ENCODE measurements at regions not wholly inside any gene's neighbourhood (a gene's known extent, or its start where the extent isn't known, plus 50 kb on each side); places are given as distances from the start of the nearest gene placed in this dataset.
"Not testable (repeated sequence)": the region's sequence is repeated elsewhere in the genome, so short reads cannot be mapped to it uniquely, and the experiment has no call there.

DNA sequence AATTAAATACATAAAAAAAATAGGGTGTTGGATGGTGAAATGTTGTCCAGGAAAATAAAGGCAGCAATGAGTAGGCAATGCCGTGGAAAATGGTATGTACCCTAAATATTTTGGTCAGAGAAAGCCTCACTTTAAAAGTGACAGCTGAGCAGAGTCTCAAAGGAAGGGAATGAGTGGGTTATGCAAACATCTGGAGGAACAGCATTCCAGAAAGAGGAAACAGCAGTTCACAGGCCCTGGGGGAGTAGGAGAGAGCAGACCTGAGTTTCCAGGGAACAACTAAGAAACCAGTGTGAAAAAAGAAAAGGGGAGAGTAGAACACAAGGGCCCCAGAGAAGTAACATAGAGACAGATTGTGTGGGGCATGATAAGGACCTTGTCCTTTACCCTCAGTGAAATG is 230.0 kb upstream of the CNTN3 start:
- no peak for DNase-seq
- in situ Hi-C loops (cut with HindIII; ENCODE audit: low pct_ligation_motif_present, low pct_unique_long_range_greater_than_20kb, low sequenced_read_pairs), result no loop called here

DNA sequence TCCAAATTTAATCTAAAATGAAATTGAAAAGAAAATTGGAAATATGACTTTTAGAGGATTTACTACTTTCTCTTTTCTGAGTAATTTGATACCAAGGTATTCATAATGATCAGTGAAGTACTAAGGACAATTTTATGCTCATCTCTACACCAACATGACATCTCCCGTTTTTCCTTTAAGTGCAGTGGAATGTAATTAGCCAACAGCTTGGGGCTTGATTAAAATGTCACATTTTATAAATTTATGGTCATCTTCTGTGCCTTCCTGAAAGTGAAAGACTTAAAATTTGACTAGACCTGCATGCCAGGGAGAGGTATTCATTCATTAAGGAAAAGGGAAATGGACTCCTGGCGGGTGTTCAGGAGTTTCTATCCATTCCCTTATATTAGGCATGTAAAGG is 228.2 kb upstream of the CNTN3 start:
- in situ Hi-C loops (cut with HindIII; ENCODE audit: low pct_ligation_motif_present, low pct_unique_long_range_greater_than_20kb, low sequenced_read_pairs), result no loop called here
- no peak for DNase-seq

DNA sequence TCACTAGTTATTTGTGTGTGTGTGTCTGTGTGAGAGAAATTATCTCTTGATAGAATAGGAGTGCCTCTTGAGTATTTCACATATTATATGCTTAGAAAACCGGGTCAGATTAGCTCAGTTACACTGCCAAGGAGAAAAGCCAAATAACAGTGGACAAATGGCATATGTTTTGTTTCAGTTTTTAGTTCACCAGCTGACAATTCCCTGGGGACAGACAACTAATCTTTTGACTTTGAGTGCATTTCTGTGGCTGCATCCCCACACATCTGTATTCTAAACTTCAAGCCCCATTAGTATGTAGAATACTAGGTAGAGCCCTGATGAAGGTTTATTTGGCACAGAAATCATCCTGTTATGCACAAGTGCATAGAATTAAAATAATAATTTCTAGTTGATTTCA is 227.7 kb upstream of the CNTN3 start:
- no peak for DNase-seq
- in situ Hi-C loops (cut with HindIII; ENCODE audit: low pct_ligation_motif_present, low pct_unique_long_range_greater_than_20kb, low sequenced_read_pairs), result no loop called here

DNA sequence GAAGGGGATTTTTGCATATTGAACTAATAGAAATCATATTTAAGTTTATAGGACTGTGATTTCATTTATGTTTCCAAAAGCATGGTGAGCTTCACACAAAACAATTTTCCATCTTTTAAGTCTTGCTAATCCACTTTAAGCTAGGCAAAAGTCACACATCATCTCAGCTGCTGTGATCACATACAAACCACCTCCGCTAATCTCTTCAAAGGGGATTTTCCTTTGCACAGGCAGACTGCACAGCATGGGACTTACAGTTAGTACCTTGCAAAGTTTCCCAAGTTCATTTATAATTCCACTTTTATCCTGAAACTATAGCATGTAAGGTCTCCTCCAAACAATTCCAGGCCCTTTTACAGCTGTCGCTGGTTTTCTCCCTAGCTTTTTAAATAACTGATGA is 225.1 kb upstream of the CNTN3 start:
- in situ Hi-C loops (cut with HindIII; ENCODE audit: low pct_ligation_motif_present, low pct_unique_long_range_greater_than_20kb, low sequenced_read_pairs), result no loop called here
- no peak for DNase-seq

DNA sequence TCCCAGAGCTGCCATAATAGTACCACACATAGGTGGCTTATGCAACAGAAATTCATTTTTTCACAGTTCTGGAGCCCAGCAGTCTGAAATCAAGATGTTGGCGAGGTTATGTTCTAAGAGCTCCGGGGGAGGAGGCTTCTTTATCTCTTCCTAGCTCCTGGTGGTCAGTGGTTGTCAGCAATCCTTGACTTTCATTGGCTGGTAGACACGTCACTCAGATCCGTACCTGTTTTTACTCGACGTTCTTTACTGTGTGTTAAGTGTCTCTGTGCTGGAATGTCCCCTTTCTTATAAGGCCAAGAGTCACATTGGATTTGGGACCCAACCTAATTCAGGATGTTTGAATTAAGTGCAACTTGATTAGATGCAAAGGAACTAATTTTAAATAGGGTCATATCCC is 218.5 kb upstream of the CNTN3 start:
- DNase-seq, result no peak
- in situ Hi-C loops (cut with HindIII; ENCODE audit: low pct_ligation_motif_present, low pct_unique_long_range_greater_than_20kb, low sequenced_read_pairs), result no loop called here

DNA sequence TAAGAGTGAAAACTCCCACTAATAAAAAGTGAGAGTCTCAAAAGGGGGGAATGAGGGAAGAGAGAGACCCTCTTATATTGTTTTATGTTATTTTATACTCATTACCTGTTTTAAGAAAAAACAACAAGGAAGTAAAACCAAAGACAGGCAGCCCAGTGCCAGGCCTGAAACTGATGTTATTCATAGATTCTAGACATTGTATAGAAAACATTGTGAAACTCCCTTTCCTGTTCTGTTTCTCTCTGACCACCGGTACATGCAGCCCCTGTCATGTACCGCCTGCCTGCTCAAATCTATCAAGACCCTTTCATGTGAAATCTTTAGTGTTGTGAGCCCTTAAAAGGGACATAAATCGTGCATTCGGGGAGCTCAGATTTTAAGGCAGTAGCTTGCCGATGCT is 216.4 kb upstream of the CNTN3 start:
- DNase-seq; in situ Hi-C loops (cut with HindIII; ENCODE audit: low pct_ligation_motif_present, low pct_unique_long_range_greater_than_20kb, low sequenced_read_pairs): not testable (repeated sequence)

DNA sequence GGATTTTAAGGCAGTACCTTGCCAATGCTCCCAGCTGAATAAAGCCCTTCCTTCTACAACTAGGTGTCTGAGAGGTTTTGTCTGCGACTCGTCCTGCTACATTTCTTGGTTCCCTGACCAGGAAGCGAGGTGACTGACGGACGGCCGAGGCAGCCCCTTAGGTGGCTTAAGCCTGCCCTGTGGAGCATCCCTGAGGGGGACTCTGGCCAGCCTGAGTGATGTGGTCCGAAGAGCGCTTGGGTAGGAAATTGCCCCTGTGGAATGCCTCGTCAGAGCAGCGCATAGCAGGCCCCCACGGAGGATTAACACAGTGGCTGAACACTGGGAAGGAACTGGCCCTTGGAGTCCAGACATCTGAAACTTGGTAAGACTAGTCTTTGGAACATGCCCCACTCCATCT is 210.9 kb upstream of the CNTN3 start:
- DNase-seq; in situ Hi-C loops (cut with HindIII; ENCODE audit: low pct_ligation_motif_present, low pct_unique_long_range_greater_than_20kb, low sequenced_read_pairs): not testable (repeated sequence)

DNA sequence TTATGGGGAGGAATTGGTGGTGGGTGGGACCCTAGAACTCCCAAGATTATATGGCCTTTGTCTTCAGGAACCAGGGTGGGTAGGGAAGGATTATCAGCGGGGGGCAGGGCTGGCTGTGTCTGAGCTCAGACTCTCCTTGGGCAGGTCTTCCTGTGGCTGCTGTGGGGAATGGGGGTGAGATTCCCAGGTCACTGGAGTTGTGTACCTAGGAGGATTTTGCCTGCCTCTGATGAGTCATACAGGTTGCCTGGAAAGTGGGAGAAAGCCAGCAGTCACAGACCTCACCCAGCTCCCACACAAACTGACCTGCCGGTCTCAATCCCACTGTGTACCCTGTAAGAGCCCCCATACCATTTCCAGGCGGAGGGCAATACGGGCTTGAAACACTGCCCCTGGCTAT is 209.9 kb upstream of the CNTN3 start:
- no peak for DNase-seq
- in situ Hi-C loops (cut with HindIII; ENCODE audit: low pct_ligation_motif_present, low pct_unique_long_range_greater_than_20kb, low sequenced_read_pairs), result no loop called here

DNA sequence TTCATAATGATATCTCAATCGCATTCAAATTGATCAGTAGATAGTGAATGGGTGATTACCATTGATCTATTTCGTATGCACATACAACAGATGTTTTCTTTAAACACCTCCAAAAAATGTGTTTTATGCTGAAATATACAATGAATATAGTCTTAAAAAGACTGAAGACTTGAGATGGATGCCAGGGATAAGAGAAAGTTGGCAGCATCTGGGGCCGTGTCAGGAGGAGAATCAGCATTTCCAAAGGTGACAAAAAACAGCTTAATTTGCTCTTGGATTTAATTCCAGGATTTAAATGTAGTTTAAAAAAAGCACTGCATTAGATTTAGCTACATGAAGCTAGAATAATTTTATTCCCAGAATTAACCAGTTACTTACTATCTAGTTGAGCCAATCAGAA is 199.7 kb upstream of the CNTN3 start:
- DNase-seq, result no peak
- in situ Hi-C loops (cut with HindIII; ENCODE audit: low pct_ligation_motif_present, low pct_unique_long_range_greater_than_20kb, low sequenced_read_pairs), result no loop called here

DNA sequence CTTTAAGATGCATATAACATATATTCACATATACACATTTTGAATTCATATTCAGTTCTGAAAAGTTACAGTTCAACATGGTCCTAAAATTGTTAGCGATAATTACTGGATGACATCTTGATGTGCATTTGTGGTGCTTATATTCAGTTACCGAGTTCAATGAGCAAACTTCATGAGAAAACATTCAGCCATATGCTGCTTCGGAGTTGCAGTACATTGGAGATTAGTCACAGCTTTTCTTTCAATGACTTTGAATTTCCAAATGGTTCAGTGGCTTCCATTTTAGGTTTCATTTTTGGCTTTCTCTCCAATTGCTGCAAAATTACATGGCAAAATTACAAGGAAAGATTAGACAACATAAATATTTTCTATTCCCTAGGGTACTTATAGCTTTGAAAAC is 198.3 kb upstream of the CNTN3 start:
- no peak for DNase-seq
- in situ Hi-C loops (cut with HindIII; ENCODE audit: low pct_ligation_motif_present, low pct_unique_long_range_greater_than_20kb, low sequenced_read_pairs), result no loop called here

DNA sequence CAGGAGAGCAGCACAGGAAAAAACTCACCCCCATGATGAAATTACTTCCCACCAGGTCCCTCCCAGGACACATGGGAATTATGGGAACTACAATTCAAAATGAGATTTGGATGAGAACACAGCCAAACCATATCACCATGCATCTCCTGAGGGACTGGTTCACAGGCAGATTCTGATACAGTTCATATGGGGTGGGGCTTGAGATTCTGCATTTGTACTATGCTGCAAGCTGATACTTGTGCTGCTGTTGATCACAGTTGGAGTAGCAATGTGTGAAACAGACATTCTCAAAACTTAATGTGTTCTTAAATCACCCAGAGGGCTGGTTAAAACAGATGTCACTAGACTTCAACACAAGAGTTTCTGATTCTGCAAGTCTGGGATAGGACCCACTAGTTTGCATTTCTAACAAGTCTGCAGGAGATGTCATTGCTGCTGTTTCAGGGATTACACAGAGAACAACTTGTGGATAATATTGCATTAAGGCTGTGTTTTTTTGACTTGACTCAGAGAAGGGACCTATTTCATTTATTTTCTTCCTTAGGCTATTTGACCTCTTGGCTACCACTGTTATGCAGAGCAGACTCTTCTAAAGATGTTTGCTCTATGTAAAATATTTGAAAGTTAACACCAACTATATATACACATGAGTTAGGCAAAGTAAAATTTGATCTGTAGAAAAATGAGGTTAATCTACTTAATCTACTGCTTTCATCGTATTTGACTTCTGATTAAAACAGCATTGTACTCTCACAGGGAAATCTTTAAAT is 194.2 kb upstream of the CNTN3 start:
- in situ Hi-C loops (cut with HindIII; ENCODE audit: low pct_ligation_motif_present, low pct_unique_long_range_greater_than_20kb, low sequenced_read_pairs), result no loop called here
- no peak for DNase-seq

DNA sequence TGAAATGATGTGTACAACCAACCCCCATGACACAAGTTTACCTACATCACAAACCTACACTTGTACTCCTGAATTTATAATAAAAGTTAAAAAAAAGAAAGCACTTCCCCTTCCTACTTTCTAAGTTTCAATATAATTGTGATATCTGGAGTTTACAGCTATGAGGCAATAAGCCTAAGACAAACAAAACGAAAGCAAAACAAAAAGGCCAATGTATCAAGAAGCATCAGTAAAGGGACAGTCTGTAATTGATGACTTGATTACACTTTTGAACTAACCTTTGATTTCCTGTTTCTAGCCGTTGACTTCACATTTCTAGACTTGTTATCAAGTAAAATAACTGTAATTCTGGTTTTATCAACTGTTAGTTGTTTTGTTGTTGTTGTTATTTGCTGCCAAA is 187.5 kb upstream of the CNTN3 start:
- no peak for DNase-seq
- in situ Hi-C loops (cut with HindIII; ENCODE audit: low pct_ligation_motif_present, low pct_unique_long_range_greater_than_20kb, low sequenced_read_pairs), result no loop called here

DNA sequence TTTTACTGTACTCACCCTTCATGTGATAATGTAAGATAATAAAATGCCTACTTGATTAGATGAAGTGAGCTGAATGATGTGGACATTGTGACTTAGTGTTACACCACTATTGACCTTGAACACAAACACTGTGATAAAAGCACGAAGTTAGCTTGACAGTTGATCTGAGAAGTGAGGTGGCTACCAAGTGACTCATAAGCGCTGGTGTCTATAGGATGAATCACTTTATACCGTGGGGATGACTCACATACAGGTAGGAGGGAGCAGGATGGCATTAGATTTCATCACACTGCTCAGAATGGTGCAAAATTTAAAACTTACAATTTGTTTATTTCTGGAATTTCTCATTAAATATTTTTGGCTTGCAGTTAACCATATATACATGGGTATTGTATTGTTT is 174.7 kb upstream of the CNTN3 start:
- DNase-seq, result no peak
- in situ Hi-C loops (cut with HindIII; ENCODE audit: low pct_ligation_motif_present, low pct_unique_long_range_greater_than_20kb, low sequenced_read_pairs), result no loop called here

DNA sequence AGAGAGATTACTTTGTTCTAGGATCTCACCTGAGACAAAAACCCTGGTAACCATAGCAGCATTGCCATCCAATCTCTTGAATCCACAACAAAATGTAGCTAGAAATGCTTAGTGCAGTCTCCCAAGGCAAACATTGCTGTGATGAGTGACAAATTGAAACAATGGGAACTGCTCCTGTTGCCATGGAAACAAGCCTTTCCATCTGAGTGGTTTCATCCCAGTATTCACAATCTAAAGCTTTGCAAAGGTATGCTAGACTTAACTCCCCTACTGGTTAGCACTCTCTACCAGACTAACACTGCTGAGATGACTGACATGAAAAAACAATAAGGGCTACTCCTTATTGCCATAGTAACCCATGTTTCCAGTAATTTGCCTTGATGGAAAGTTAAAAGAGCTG is 172.6 kb upstream of the CNTN3 start:
- no peak for DNase-seq
- in situ Hi-C loops (cut with HindIII; ENCODE audit: low pct_ligation_motif_present, low pct_unique_long_range_greater_than_20kb, low sequenced_read_pairs), result no loop called here

DNA sequence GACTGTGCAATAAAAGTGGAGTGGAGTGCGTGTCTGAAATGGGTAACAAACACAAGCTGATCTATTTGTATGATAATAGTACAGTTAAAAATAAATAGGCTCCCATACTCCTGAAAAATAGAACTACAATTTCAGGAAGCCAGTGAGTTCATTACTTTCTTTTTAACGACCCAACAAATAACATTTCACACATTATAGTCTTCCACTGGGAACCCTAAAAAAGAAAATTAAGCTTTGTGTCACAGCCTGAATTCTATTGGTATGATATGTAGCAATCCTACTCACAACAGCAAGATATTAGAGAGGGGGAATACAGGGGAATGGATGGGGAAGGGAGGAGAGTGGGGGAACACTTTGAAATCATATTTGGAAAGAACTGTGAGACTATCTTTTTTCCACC is 156.9 kb upstream of the CNTN3 start:
- DNase-seq, result no peak
- in situ Hi-C loops (cut with HindIII; ENCODE audit: low pct_ligation_motif_present, low pct_unique_long_range_greater_than_20kb, low sequenced_read_pairs), result no loop called here

DNA sequence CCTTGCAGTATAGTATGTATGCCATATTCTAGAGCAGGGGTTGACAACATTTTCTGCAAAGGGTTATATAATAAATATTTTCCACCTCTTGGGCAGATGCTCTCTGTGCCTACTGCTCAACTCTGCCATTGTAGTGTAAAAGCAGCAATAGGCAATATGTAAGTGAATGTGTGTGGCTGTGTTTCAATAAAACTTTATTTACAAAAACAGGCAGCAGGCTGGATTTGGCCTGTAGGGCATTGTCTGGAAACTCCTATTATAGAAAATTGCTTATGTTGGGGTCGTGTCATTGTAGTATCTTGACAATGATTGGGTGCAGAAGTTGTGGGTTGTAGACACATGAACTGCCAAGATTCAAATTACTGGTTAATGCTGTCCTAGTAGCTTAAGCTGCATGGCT is 153.6 kb upstream of the CNTN3 start:
- DNase-seq, result no peak
- in situ Hi-C loops (cut with HindIII; ENCODE audit: low pct_ligation_motif_present, low pct_unique_long_range_greater_than_20kb, low sequenced_read_pairs), result no loop called here

DNA sequence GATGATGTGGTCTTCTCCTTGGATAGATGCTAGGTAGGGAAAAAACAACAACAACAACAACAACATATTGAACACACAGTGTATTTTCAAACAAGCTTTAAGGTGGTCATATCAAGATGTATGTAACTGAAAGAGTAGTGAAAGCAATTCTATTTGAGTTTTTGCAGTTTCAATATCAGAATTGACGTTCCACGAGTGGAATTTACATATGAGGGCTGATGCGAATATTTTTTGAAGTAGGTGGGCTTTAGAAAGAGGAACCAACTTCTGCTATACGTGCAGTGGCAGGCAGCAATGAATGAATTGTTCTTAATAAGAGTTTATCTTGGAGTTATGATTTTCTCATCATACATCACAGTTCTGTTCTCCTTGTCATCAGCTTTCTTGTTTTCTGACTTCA is 151.9 kb upstream of the CNTN3 start:
- no peak for DNase-seq
- in situ Hi-C loops (cut with HindIII; ENCODE audit: low pct_ligation_motif_present, low pct_unique_long_range_greater_than_20kb, low sequenced_read_pairs), result no loop called here

DNA sequence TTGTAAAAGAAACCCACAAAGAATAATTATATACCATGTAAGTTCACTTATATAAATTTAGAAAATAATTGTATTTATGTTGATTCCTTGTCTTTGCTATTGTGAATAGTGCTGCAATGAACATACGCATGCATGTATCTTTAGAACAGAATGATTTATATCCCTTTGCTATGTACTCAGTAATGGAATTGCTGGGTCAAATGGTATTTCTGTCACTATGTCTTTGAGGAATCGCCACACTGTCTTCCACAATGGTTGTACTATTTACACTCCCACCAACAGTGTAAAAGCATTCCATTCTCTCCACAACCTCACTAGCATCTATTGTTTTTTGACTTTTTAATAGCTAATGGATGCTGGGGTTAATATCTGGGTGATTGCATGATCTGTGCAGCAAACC is 149.4 kb upstream of the CNTN3 start:
- in situ Hi-C loops (cut with HindIII; ENCODE audit: low pct_ligation_motif_present, low pct_unique_long_range_greater_than_20kb, low sequenced_read_pairs), result no loop called here
- DNase-seq, result no peak

DNA sequence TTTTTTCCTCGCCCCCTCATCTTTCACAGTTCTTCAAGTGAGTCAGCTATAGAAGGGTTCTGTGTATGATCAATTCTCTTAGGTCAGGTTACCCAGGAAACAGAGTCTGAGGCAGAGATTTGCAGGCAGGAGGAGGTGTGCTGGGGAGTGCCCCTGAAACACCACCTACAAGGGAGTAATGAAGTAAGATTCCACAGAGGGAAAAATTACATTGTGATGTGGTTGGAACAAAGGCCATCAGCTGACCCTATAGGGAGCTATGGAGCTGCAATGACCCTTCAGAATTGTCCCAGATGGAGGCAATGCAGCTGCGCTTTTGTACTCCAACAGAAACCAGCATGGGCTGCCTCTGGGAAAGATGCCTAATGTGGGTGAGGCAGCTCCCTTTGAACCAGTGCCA is 142.2 kb upstream of the CNTN3 start:
- DNase-seq, result no peak
- in situ Hi-C loops (cut with HindIII; ENCODE audit: low pct_ligation_motif_present, low pct_unique_long_range_greater_than_20kb, low sequenced_read_pairs), result no loop called here

DNA sequence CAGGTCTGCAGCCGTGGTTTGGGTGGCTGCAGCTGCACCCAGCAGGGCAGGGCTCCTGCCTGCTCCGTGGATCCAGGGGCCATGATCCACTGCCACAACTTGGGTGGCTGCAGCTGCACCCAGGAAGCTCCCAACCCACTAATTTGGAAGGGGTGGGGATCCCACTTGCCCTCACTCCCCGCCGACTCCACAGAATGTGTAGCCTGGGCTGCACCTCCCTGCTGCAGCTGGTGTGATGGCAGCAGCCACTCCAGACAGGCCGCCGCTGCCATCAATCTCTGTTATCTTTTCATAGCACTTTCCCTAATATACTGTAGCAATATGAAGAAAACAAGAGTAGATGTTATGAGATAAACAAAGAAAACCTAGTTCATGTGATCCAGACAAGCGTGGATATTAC is 137.8 kb upstream of the CNTN3 start:
- DNase-seq, result no peak
- in situ Hi-C loops (cut with HindIII; ENCODE audit: low pct_ligation_motif_present, low pct_unique_long_range_greater_than_20kb, low sequenced_read_pairs), result no loop called here

DNA sequence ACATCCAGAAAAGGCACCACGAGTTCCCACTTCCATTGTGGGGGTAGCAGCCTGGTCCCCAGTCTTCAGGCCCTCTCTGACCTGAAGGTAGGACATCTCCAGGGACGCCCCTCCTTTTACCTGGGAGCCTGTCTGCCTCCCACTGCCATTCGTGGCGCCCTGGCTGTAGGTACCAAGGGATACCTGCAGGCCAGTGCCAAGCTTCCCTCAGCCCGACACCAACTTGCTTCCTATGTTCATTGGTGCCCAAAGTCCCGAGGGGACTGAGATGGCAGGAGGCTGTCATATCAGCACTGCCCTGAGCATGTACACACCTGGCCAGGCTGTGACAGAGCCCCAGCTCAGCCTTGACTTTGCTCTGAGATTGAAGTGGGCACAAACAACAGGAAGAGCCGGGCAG is 137.3 kb upstream of the CNTN3 start:
- no peak for DNase-seq
- in situ Hi-C loops (cut with HindIII; ENCODE audit: low pct_ligation_motif_present, low pct_unique_long_range_greater_than_20kb, low sequenced_read_pairs), result no loop called here

All from ACHN (cell line).